GM12892 (cell line): ENCODE measurements at regions not wholly inside any gene's neighbourhood (a gene's known extent, or its start where the extent isn't known, plus 50 kb on each side); places are given as distances from the start of the nearest gene placed in this dataset.

ENCODE experiments used
- POLR2A ChIP-seq: IDR thresholded peaks from 2 replicates; pipeline ENCODE4 v1.6.1; 2011; ENCODE audit warnings: low read depth, low read length, control low read depth
- POLR2AphosphoS5 ChIP-seq: IDR thresholded peaks from 2 replicates; pipeline ENCODE4 v1.6.1; 2011; ENCODE audit warnings: low read depth, low read length, control low read depth
- TAF1 ChIP-seq: IDR thresholded peaks from 2 replicates; pipeline ENCODE4 v1.6.1; 2011; ENCODE audit warnings: low read depth, mild to moderate bottlenecking, control low read depth, low read length, borderline replicate concordance

- no peak for TF ChIP-seq POLR2A
- TF ChIP-seq POLR2AphosphoS5: no peak
- no peak for TF ChIP-seq TAF1
Measured at GRCh38 chr7:138208864-138209263, 132.6 kb downstream of the AKR1D1 start.
